Loucy (cell line): ENCODE measurements at regions not wholly inside any gene's neighbourhood (a gene's known extent, or its start where the extent isn't known, plus 50 kb on each side); places are given as distances from the start of the nearest gene placed in this dataset.
A peak's percentile ranks its signal among the peaks of the same experiment; 100 is the strongest.
"Not testable (repeated sequence)": the region's sequence is repeated elsewhere in the genome, so short reads cannot be mapped to it uniquely, and the experiment has no call there.

ENCODE experiments used
- H2AFZ ChIP-seq: fragments of 200-600 bp; sonication (generic); 2 replicates; pipeline ENCODE4 v1.6.0; 2016; ENCODE audit warnings: antibody characterized with exemption, mild to moderate bottlenecking, low read length, moderate library complexity
- H3F3A ChIP-seq: fragments of 200-600 bp; 2 replicates; pipeline ENCODE4 v1.6.0; 2016; ENCODE audit warnings: antibody characterized with exemption, low read depth, mild to moderate bottlenecking
- H3K27me3 ChIP-seq: fragments of 200-600 bp; sonication (generic); 2 replicates; pipeline ENCODE4 v1.6.1; 2014; ENCODE audit warnings: low read length, mild to moderate bottlenecking; ENCODE audit not compliant: insufficient read depth, poor library complexity, severe bottlenecking
- H3K36me3 ChIP-seq: fragments of 200-600 bp; sonication (generic); 2 replicates; pipeline ENCODE4 v1.6.1; 2016; ENCODE audit warnings: low read length; ENCODE audit not compliant: insufficient read depth
- H3K4me1 ChIP-seq: fragments of 200-600 bp; sonication (generic); 2 replicates; pipeline ENCODE4 v1.5.1; 2014; ENCODE audit warnings: low read length, mild to moderate bottlenecking; ENCODE audit not compliant: insufficient read depth, poor library complexity, severe bottlenecking
- H3K4me2 ChIP-seq: fragments of 200-600 bp; sonication (generic); 2 replicates; pipeline ENCODE4 v1.6.0; 2014; ENCODE audit warnings: antibody characterized with exemption, low read length, low read depth, mild to moderate bottlenecking; ENCODE audit not compliant: poor library complexity, severe bottlenecking
- H3K4me3 ChIP-seq: fragments of 200-600 bp; sonication (generic); 2 replicates; pipeline ENCODE4 v1.5.1; 2014; ENCODE audit warnings: low read length, mild to moderate bottlenecking, mixed read lengths; ENCODE audit not compliant: poor library complexity, severe bottlenecking
- H3K79me2 ChIP-seq: fragments of 200-600 bp; sonication (generic); 2 replicates; pipeline ENCODE4 v1.6.1; 2014; ENCODE audit warnings: low read length; ENCODE audit not compliant: insufficient read depth
- H3K9ac ChIP-seq: fragments of 200-600 bp; sonication (generic); 2 replicates; pipeline ENCODE4 v1.6.0; 2014; ENCODE audit warnings: mild to moderate bottlenecking, low read depth, low read length, moderate library complexity; ENCODE audit not compliant: poor library complexity, severe bottlenecking
- H3K9me2 ChIP-seq: fragments of 200-600 bp; sonication (generic); replicated peaks from 2 replicates; pipeline ENCODE4 v1.6.1; 2016; ENCODE audit warnings: low read depth, low read length, mixed read lengths
- H3K9me3 ChIP-seq: fragments of 200-600 bp; sonication (generic); 2 replicates; pipeline ENCODE4 v1.6.1; 2014; ENCODE audit warnings: mild to moderate bottlenecking, antibody characterized with exemption, low read length, low read depth; ENCODE audit not compliant: insufficient read depth
- H4K20me1 ChIP-seq: fragments of 200-600 bp; sonication (generic); 2 replicates; pipeline ENCODE4 v1.6.0; 2014; ENCODE audit warnings: antibody characterized with exemption, low read length, mild to moderate bottlenecking; ENCODE audit not compliant: insufficient read depth, poor library complexity, severe bottlenecking
- CTCF ChIP-seq: fragments of 200-600 bp; sonication (generic); conservative IDR thresholded peaks from 2 replicates; pipeline ENCODE4 v1.5.1; 2014; ENCODE audit warnings: mild to moderate bottlenecking, antibody characterized with exemption, low read length
- EZH2phosphoT487 ChIP-seq: fragments of 200-600 bp; IDR thresholded peaks from 2 replicates; pipeline ENCODE4 v1.6.1; 2018; ENCODE audit warnings: antibody characterized with exemption, mild to moderate bottlenecking, moderate library complexity, borderline replicate concordance

- Histone ChIP-seq H3K9ac (peak overlapping the region; percentile 22), H4K20me1 (no peaks in the 10 kb centered on the region), H3K4me3 (peak overlapping the region; percentile 15), H3K4me2 (peak overlapping the region; percentile 63), H3K9me2 (no peaks in the 10 kb centered on the region), H3K36me3 (no peaks in the 10 kb centered on the region), H3K79me2 (no peaks in the 10 kb centered on the region), H3K9me3 (no peaks in the 10 kb centered on the region), H3F3A (no peaks in the 10 kb centered on the region), H3K4me1 (peaks cover 17% of the 10 kb centered on the region), H2AFZ (peak overlapping the region; percentile 69; the same call in 1 of the 2 replicates), H3K27me3 (no peaks in the 10 kb centered on the region)
- no peak for TF ChIP-seq EZH2phosphoT487
- no peak for TF ChIP-seq CTCF
Observed at GRCh38 chr7:104956753-104957450, 57.1 kb upstream of the KMT2E start.

GRCh38 chr7:104958371-104958865 lies 55.6 kb upstream of the KMT2E start:
- Histone ChIP-seq H3K4me1 (peaks cover 17% of the 10 kb centered on the region), H3K27me3 (no peaks in the 10 kb centered on the region), H3K4me3 (no peak overlapping the region), H3K9ac (no peak overlapping the region), H3K79me2 (no peaks in the 10 kb centered on the region), H3K4me2 (no peak overlapping the region), H3F3A (no peaks in the 10 kb centered on the region), H3K9me2 (no peaks in the 10 kb centered on the region), H3K36me3 (no peaks in the 10 kb centered on the region), H3K9me3 (no peaks in the 10 kb centered on the region), H2AFZ (no peak overlapping the region), H4K20me1 (no peaks in the 10 kb centered on the region)
- no peak for TF ChIP-seq CTCF
- TF ChIP-seq EZH2phosphoT487, result no peak

- not testable (repeated sequence) for H3K4me2 ChIP-seq
Observed at GRCh38 chr7:104959483-104959882, 54.5 kb upstream of the KMT2E start.

More at GRCh38 chr7:104959483-104959882, 54.5 kb upstream of the KMT2E start:
- not testable (repeated sequence) for H3K4me3 ChIP-seq, H3K9me3 ChIP-seq, H2AFZ ChIP-seq, H3K9ac ChIP-seq, H3K36me3 ChIP-seq, H3K79me2 ChIP-seq, H3F3A ChIP-seq, H4K20me1 ChIP-seq, H3K9me2 ChIP-seq, H3K27me3 ChIP-seq
- H3K4me1 ChIP-seq, result peaks cover 17% of the 10 kb centered on the region
